Activated CD4-positive, alpha-beta T cell treated with anti-CD3 and anti-CD28 coated beads, Interleukin-2, amount 10 ng/mL, durations not matched to agents 7 days and 5 days (primary cell): ENCODE measurements at regions not wholly inside any gene's neighbourhood (a gene's known extent, or its start where the extent isn't known, plus 50 kb on each side); places are given as distances from the start of the nearest gene placed in this dataset.
"Not testable (repeated sequence)": the region's sequence is repeated elsewhere in the genome, so short reads cannot be mapped to it uniquely, and the experiment has no call there.

Experiments
- CTCF ChIA-PET: fragments of 350-600 bp; sonication (Branson Sonifier 250); formaldehyde crosslinking; loops from one replicate; lab custom pipeline; 2021; ENCODE audit warnings: antibody characterized with exemption; lab: Charles Lee
- POLR2A ChIA-PET: fragments of 350-600 bp; sonication (Branson Sonifier 250); formaldehyde crosslinking; loops from one replicate; lab custom pipeline; 2021; ENCODE audit warnings: antibody characterized with exemption; lab: Charles Lee
- DNase-seq: peaks from one replicate; pipeline ENCODE4 v3.0.0-alpha.2; 2020
- H3K27ac Mint-ChIP-seq: one replicate; pipeline ENCODE4 v1.8.0; 2021; ENCODE audit warnings: mild to moderate bottlenecking, moderate library complexity, mixed read lengths
- H3K27me3 Mint-ChIP-seq: one replicate; pipeline ENCODE4 v1.8.0; 2021; ENCODE audit warnings: mixed read lengths
- H3K36me3 Mint-ChIP-seq: one replicate; pipeline ENCODE4 v1.8.0; 2021; ENCODE audit warnings: low read depth, mixed read lengths
- H3K4me1 Mint-ChIP-seq: one replicate; pipeline ENCODE4 v1.8.0; 2021; ENCODE audit warnings: mixed read lengths
- H3K4me3 Mint-ChIP-seq: one replicate; pipeline ENCODE4 v1.8.0; 2021; ENCODE audit warnings: mild to moderate bottlenecking, moderate library complexity, mixed read lengths
- H3K9me3 Mint-ChIP-seq: one replicate; pipeline ENCODE4 v1.8.0; 2021; ENCODE audit warnings: mixed read lengths

DNA sequence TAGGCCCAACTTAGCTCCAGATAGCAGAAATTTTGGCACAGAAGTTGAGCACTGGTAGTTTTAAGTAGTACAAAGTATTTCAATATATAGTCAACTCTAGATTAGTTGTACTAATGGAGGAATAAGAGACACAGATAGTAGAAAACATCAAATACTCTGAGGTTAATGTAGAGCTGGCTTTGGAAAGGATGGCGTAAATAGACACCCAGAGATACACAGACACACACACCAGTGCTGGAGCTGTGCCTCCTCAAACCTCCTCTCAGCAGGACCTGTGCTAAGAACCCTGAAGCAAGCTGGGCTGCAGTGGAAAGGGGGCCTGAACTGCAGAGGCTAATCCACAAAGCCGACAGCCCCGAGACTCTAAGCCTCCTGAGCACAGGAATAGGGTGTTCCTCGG lies 67.0 kb upstream of the EDEM3 start:
- CTCF ChIA-PET: interaction anchor here (0.8 to 1.4 kb wide), 2 partner anchors 11 to 21 kb away, joined by 3 read pairs; no protein-coding TSS in a partner anchor
- peaks cover 76% of the 10 kb centered on the region for H3K36me3 Mint-ChIP-seq
- H3K9me3 Mint-ChIP-seq: peaks cover 5% of the 10 kb centered on the region
- no peak for DNase-seq
- H3K4me1 Mint-ChIP-seq: peaks cover 1% of the 10 kb centered on the region
- POLR2A ChIA-PET: no interaction called here
- no peak overlapping the region for H3K27ac Mint-ChIP-seq
- H3K27me3 Mint-ChIP-seq: no peaks in the 10 kb centered on the region
- no peak overlapping the region for H3K4me3 Mint-ChIP-seq

DNA sequence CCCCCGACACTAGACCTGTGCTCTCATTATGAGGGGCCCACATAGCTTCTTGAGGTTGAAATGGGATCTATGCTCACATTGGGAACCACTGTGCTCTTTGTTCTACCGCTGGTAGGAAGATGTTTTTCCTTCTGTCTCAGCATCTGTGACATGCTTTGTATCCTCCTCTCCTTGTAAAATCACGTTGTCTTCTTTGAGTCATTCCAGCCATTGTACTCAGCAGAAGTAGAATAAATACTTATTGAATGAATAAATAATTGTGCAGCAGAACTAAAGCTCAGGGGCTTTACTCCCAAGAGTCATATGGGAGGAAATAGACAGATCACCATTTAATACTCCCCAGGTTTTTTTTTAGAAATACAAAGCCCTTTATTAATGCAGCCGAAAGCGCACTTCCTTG lies 66.3 kb upstream of the EDEM3 start:
- ChIA-PET CTCF (interaction anchor here (1.4 kb wide), 1 partner anchor 12 kb away, joined by 3 read pairs; no protein-coding TSS in a partner anchor), POLR2A (no interaction called here)
- Mint-ChIP-seq H3K4me3 (no peak overlapping the region), H3K9me3 (peaks cover 5% of the 10 kb centered on the region), H3K4me1 (peaks cover 1% of the 10 kb centered on the region), H3K27ac (no peak overlapping the region), H3K36me3 (peaks cover 79% of the 10 kb centered on the region), H3K27me3 (no peaks in the 10 kb centered on the region)
- no peak for DNase-seq

DNA sequence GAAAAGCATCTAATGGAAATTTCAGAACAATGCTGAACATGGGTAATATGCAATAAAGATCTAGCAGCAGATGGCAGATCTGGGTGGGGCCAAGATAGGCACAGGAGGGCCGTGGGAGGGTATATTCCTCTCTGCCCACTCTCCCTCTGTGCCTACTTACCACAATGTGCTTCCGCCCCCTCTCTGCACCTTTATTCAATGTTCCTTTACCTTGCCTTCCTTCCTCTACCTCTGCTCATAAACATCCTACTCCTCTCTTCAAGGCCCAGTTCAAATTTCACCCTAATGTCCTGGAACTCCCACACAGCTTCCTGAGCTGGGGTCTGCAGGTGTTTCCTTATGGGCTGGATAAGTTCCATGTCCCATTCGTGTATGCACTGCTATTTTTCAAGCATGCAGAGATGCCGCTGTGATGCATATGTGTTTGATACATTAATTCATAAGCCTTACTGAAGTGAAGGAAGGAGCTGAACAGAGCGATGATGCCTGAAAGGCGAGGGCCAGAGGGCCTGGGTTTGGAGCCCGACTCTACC lies 65.6 kb upstream of the EDEM3 start:
- no peaks in the 10 kb centered on the region for H3K27me3 Mint-ChIP-seq
- ChIA-PET CTCF (no interaction called here), POLR2A (no interaction called here)
- H3K9me3 Mint-ChIP-seq: peaks cover 7% of the 10 kb centered on the region
- H3K4me3 Mint-ChIP-seq: no peak overlapping the region
- H3K27ac Mint-ChIP-seq: no peak overlapping the region
- no peak for DNase-seq
- H3K36me3 Mint-ChIP-seq: peaks cover 78% of the 10 kb centered on the region
- no peaks in the 10 kb centered on the region for H3K4me1 Mint-ChIP-seq

- no peak overlapping the region for H3K27ac Mint-ChIP-seq
- no peak overlapping the region for H3K4me3 Mint-ChIP-seq
- H3K27me3 Mint-ChIP-seq: no peaks in the 10 kb centered on the region
- ChIA-PET POLR2A (no interaction called here), CTCF (no interaction called here)
- H3K9me3 Mint-ChIP-seq: peaks cover 15% of the 10 kb centered on the region
- peaks cover 80% of the 10 kb centered on the region for H3K36me3 Mint-ChIP-seq
- no peak for DNase-seq
- H3K4me1 Mint-ChIP-seq: no peaks in the 10 kb centered on the region
Measured at GRCh38 chr1:184818646-184819045, 64.0 kb upstream of the EDEM3 start.

GRCh38 chr1:184817003-184817402 lies 62.3 kb upstream of the EDEM3 start:
- H3K27me3 Mint-ChIP-seq, H3K4me1 Mint-ChIP-seq, DNase-seq, CTCF ChIA-PET, H3K27ac Mint-ChIP-seq, POLR2A ChIA-PET, H3K4me3 Mint-ChIP-seq: not testable (repeated sequence)
- H3K9me3 Mint-ChIP-seq: peaks cover 16% of the 10 kb centered on the region
- peaks cover 74% of the 10 kb centered on the region for H3K36me3 Mint-ChIP-seq

DNA sequence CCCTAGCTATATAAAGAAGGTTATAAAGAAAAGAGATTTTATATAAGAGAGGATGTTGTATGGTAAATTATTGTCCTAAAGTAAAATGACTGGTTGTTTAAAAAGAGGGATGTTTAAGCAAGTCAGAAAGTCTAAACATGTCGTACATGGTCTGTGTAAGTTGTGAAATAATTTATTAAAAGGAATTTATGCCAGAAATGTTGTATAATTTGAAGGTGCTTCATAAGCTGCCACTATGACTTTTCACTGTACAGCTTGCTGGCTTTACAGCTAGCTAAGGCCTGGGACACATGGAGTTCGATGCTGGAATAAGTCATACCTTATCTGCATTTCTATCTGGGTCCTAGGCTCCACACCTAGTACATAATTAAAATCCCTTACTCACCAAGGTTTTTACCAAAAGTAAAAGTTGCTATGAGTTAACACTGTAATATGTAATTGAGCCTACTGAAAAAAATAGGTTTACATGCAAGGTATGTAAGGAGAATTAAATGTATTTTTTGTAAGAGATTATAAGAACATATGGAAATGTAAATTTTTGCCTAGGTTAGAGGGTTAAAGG lies 59.0 kb upstream of the EDEM3 start:
- Mint-ChIP-seq H3K4me3 (no peak overlapping the region), H3K27ac (no peak overlapping the region), H3K36me3 (peaks cover 61% of the 10 kb centered on the region), H3K9me3 (peaks cover 14% of the 10 kb centered on the region), H3K4me1 (no peaks in the 10 kb centered on the region), H3K27me3 (no peaks in the 10 kb centered on the region)
- ChIA-PET CTCF (no interaction called here), POLR2A (no interaction called here)
- DNase-seq: no peak

DNA sequence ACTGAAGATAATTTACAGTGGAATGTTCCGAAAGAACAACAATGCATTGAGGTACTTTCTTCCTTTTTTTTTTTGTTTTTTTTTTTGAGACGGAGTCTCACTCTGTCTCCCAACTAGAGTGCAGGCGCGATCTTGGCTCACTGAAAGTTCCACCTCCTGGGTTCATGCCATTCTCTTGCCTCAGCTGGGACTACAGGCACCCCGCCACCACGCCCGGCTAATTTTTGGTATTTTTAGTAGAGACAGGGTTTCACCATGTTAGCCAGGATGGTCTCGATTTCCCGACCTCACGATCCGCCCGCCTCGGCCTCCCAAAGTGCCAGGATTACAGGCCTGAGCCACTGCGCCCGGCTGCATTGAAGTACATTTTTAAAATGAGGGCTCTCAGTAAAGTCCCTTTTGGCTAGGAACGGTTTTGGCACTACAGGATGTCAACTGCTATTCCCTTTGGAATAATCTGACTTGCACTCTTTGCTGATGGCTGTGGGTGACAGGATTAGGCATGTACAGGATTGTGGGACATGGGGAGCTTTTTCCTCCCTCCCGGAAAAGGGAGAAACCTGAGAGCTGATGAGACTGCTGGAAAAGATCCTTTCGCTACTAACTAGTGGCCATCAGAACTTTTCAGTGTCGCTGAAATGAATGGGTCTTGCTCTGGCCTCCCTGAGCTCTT lies 56.9 kb upstream of the EDEM3 start:
- CTCF ChIA-PET: no interaction called here
- no peak for DNase-seq
- no peaks in the 10 kb centered on the region for H3K27me3 Mint-ChIP-seq
- POLR2A ChIA-PET: no interaction called here
- peaks cover 49% of the 10 kb centered on the region for H3K36me3 Mint-ChIP-seq
- H3K4me1 Mint-ChIP-seq: no peaks in the 10 kb centered on the region
- peaks cover 11% of the 10 kb centered on the region for H3K9me3 Mint-ChIP-seq
- H3K4me3 Mint-ChIP-seq: no peak overlapping the region
- H3K27ac Mint-ChIP-seq: no peak overlapping the region

DNA sequence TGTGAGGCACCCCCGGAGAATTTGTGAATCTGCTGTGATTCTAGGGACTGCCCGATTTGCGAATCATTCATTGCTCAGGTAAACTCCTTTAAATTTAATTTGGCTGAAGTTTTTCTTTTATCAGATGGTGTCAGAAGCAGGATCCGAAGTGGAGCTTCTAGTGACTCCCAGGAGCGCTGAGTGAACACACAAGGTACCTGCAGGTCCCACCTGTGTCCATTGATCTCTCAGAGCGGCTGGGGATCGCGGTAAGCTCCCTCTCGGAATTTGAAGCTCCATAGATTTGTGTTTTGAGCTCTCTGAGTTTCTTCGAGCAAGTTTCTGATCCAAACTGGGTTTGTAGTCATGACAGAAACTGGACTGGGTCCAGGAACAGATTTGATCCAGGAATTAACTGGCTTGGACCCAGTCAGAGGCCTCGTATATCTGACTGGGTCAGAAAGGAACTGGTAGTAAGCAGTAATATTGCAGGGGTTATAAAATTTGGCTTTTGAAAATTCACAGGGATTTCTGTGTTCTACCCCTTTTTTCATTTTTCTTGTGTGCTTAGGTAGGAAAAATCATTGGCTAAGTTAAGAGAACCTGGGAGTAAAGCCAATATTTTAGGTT lies 56.2 kb upstream of the EDEM3 start:
- H3K9me3 Mint-ChIP-seq: peaks cover 11% of the 10 kb centered on the region
- no peaks in the 10 kb centered on the region for H3K27me3 Mint-ChIP-seq
- no peaks in the 10 kb centered on the region for H3K4me1 Mint-ChIP-seq
- ChIA-PET CTCF (interaction anchor here (0.6 kb wide), 1 partner anchor 20 kb away, joined by 3 read pairs; no protein-coding TSS in a partner anchor), POLR2A (no interaction called here)
- peaks cover 44% of the 10 kb centered on the region for H3K36me3 Mint-ChIP-seq
- no peak for DNase-seq
- H3K4me3 Mint-ChIP-seq: no peak overlapping the region
- H3K27ac Mint-ChIP-seq: no peak overlapping the region

DNA sequence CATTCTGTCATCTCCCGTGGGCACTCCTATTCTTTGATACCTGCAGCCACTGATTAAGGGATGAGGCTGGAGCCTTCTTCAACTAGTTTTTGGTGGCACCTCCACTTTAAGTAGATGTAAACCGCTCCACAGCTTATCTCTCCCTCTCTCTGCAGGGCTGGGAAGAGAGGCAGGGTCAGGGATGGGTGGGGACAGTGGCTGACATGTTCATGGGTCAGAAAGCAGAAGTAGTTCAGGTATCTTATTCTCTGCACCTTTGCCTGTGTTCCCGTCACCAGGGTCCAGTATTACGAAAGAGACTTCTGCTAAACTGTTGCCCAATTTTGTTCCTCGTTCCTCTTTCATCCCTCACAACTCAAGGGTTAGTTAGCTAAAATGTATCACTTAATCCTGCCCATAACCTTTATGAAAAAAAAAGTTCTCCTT lies 51.7 kb upstream of the EDEM3 start:
- Mint-ChIP-seq H3K27ac (no peak overlapping the region), H3K27me3 (no peaks in the 10 kb centered on the region), H3K36me3 (peaks cover 34% of the 10 kb centered on the region), H3K4me3 (no peak overlapping the region), H3K9me3 (no peaks in the 10 kb centered on the region), H3K4me1 (peaks cover 2% of the 10 kb centered on the region)
- ChIA-PET CTCF (interaction anchor here (0.6 to 3.8 kb wide), 11 partner anchors 14 to 420 kb away, joined by 3 to 16 read pairs (median 6); no protein-coding TSS in a partner anchor), POLR2A (interaction anchor here (0.5 kb wide), 1 partner anchor 173 kb away, joined by 3 read pairs; no protein-coding TSS in a partner anchor)
- no peak for DNase-seq

GRCh38 chr1:184805667-184806295 lies 51.1 kb upstream of the EDEM3 start:
- peak overlapping the region; percentile 43 for H3K27ac Mint-ChIP-seq
- POLR2A ChIA-PET: interaction anchor here (0.5 kb wide), 1 partner anchor 174 kb away, joined by 3 read pairs; no protein-coding TSS in a partner anchor

More at GRCh38 chr1:184805667-184806295, 51.1 kb upstream of the EDEM3 start:
- CTCF ChIA-PET: interaction anchor here (0.6 to 3.8 kb wide), 20 partner anchors 10 to 421 kb away, joined by 3 to 16 read pairs (median 4); no protein-coding TSS in a partner anchor
- H3K9me3 Mint-ChIP-seq: no peaks in the 10 kb centered on the region
- peaks cover 37% of the 10 kb centered on the region for H3K36me3 Mint-ChIP-seq
- peak; percentile 84 for DNase-seq
- no peak overlapping the region for H3K4me3 Mint-ChIP-seq
- H3K4me1 Mint-ChIP-seq: peaks cover 2% of the 10 kb centered on the region
- no peaks in the 10 kb centered on the region for H3K27me3 Mint-ChIP-seq
